ENCODE measurements at regions not wholly inside any gene's neighbourhood (a gene's known extent, or its start where the extent isn't known, plus 50 kb on each side); places are given as distances from the start of the nearest gene placed in this dataset.

GRCh38 chr2:196372276-196372809, 201.0 kb upstream of the STK17B start:
- Histone ChIP-seq H3K9me3 (ENCODE audit: insufficient read depth, low read length) (peaks cover 25% of the 10 kb centered on the region), H3K27me3 (ENCODE audit: insufficient read depth, insufficient read length) (no peaks in the 10 kb centered on the region), H3K4me1 (ENCODE audit: insufficient read depth, insufficient read length) (peaks cover 8% of the 10 kb centered on the region), H3K4me3 (ENCODE audit: insufficient read length, low read depth) (no peak overlapping the region), H3K36me3 (ENCODE audit: insufficient read depth, insufficient read length, low read length) (no peaks in the 10 kb centered on the region), H3K9ac (ENCODE audit: insufficient read length, low read depth) (no peak overlapping the region)
- TF ChIP-seq ZNF274 (IDR thresholded peaks at IDR 0.05; ENCODE audit: low read depth, low read length) (no peak), YY1 (IDR thresholded peaks at IDR 0.05; ENCODE audit: insufficient read depth, insufficient read length) (no peak), SUZ12 (IDR thresholded peaks at IDR 0.05; ENCODE audit: extremely low read depth, insufficient read depth, insufficient read length) (no peak)
- no peak for DNase-seq (ENCODE audit: low read depth, low spot score)

- TF ChIP-seq SUZ12 (IDR thresholded peaks at IDR 0.05; ENCODE audit: extremely low read depth, insufficient read depth, insufficient read length): no peak
- TF ChIP-seq YY1 (IDR thresholded peaks at IDR 0.05; ENCODE audit: insufficient read depth, insufficient read length): no peak
- no peak for TF ChIP-seq ZNF274 (IDR thresholded peaks at IDR 0.05; ENCODE audit: low read depth, low read length)
- Histone ChIP-seq H3K4me1 (ENCODE audit: insufficient read depth, insufficient read length) (peaks cover 8% of the 10 kb centered on the region), H3K9me3 (ENCODE audit: insufficient read depth, low read length) (peaks cover 18% of the 10 kb centered on the region), H3K36me3 (ENCODE audit: insufficient read depth, insufficient read length, low read length) (no peaks in the 10 kb centered on the region), H3K27me3 (ENCODE audit: insufficient read depth, insufficient read length) (no peaks in the 10 kb centered on the region), H3K9ac (ENCODE audit: insufficient read length, low read depth) (no peak overlapping the region), H3K4me3 (ENCODE audit: insufficient read length, low read depth) (no peak overlapping the region)
- DNase-seq (ENCODE audit: low read depth, low spot score): no peak
These were observed 201.7 kb upstream of the STK17B start for GRCh38 chr2:196372811-196373664.

DNA sequence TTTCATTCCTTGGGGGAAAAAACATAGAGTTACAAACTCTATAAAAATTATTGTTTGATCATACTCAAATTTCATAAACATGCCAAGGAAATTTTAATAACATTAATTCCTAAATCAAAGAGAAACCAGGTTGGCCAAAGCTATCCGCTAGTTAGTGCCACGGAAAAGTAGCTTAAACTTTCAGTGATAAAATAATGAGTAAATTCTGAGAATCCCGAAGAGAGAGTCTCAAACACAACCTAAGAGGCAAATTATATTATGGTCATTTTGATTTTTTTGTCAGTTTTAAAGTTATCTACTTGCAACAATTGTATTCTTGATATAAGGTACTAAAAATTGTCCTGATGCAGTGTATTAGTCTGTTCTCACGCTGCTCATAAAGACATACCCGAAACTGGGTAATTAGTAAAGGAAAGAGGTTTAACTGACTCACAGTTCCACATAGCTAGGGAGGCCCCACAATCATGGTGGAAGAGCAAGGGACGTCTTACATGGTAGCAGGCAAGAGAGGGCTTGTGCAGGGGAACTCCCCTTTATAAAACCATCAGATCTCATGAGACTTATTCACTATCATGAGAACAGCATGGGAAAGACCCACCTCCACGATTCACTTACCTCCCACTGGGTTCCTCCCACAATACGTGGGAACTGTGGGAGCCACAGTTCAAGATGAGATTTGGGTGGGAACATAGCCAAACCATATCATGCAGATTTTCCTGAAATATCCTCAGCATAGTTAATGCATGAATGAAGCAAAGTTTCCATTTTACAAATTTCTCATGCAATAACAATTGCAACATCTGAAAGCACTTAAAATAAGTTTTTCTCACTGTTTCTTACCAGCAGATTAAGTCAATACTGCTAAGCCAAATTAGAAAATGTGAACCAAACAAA, 205.9 kb upstream of the STK17B start:
- Histone ChIP-seq H3K4me1 (ENCODE audit: insufficient read depth, insufficient read length) (no peaks in the 10 kb centered on the region), H3K4me3 (ENCODE audit: insufficient read length, low read depth) (no peak overlapping the region), H3K27me3 (ENCODE audit: insufficient read depth, insufficient read length) (no peaks in the 10 kb centered on the region), H3K9me3 (ENCODE audit: insufficient read depth, low read length) (no peaks in the 10 kb centered on the region), H3K36me3 (ENCODE audit: insufficient read depth, insufficient read length, low read length) (no peaks in the 10 kb centered on the region), H3K9ac (ENCODE audit: insufficient read length, low read depth) (no peak overlapping the region)
- DNase-seq (ENCODE audit: low read depth, low spot score): no peak
- TF ChIP-seq YY1 (IDR thresholded peaks at IDR 0.05; ENCODE audit: insufficient read depth, insufficient read length) (no peak), ZNF274 (IDR thresholded peaks at IDR 0.05; ENCODE audit: low read depth, low read length) (no peak), SUZ12 (IDR thresholded peaks at IDR 0.05; ENCODE audit: extremely low read depth, insufficient read depth, insufficient read length) (no peak)

GRCh38 chr2:196379600-196379999, 208.2 kb upstream of the STK17B start:
- Histone ChIP-seq H3K4me3 (ENCODE audit: insufficient read length, low read depth) (no peak overlapping the region), H3K27me3 (ENCODE audit: insufficient read depth, insufficient read length) (no peaks in the 10 kb centered on the region), H3K4me1 (ENCODE audit: insufficient read depth, insufficient read length) (no peaks in the 10 kb centered on the region), H3K36me3 (ENCODE audit: insufficient read depth, insufficient read length, low read length) (no peaks in the 10 kb centered on the region), H3K9ac (ENCODE audit: insufficient read length, low read depth) (no peak overlapping the region), H3K9me3 (ENCODE audit: insufficient read depth, low read length) (no peaks in the 10 kb centered on the region)
- TF ChIP-seq YY1 (IDR thresholded peaks at IDR 0.05; ENCODE audit: insufficient read depth, insufficient read length) (no peak), ZNF274 (IDR thresholded peaks at IDR 0.05; ENCODE audit: low read depth, low read length) (no peak)
- DNase-seq (ENCODE audit: low read depth, low spot score): no peak

DNA sequence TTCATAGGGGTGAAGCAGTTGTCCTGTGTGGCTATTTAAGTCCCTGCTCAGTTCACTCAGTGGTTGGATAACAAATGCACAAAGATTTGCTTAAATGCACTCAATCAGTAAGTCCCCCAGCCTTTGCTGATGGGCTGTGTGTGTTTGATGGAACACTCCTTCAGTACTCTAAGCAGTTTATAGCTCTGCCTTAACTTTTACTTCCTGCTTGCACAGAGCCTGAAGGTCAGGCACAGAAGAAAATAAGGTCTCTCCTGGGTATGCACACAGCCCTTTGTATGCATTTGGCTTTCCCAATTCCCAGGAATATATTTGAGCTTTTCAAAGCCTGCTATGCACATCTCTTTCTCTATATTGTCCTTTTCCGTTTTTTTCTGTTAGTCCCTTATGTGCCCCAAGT, 208.7 kb upstream of the STK17B start:
- Histone ChIP-seq H3K4me3 (ENCODE audit: insufficient read length, low read depth) (no peak overlapping the region), H3K9me3 (ENCODE audit: insufficient read depth, low read length) (no peaks in the 10 kb centered on the region), H3K4me1 (ENCODE audit: insufficient read depth, insufficient read length) (no peaks in the 10 kb centered on the region), H3K9ac (ENCODE audit: insufficient read length, low read depth) (no peak overlapping the region), H3K27me3 (ENCODE audit: insufficient read depth, insufficient read length) (no peaks in the 10 kb centered on the region), H3K36me3 (ENCODE audit: insufficient read depth, insufficient read length, low read length) (no peaks in the 10 kb centered on the region)
- no peak for DNase-seq (ENCODE audit: low read depth, low spot score)
- TF ChIP-seq YY1 (IDR thresholded peaks at IDR 0.05; ENCODE audit: insufficient read depth, insufficient read length) (no peak), ZNF274 (IDR thresholded peaks at IDR 0.05; ENCODE audit: low read depth, low read length) (no peak), SUZ12 (IDR thresholded peaks at IDR 0.05; ENCODE audit: extremely low read depth, insufficient read depth, insufficient read length) (no peak)

DNA sequence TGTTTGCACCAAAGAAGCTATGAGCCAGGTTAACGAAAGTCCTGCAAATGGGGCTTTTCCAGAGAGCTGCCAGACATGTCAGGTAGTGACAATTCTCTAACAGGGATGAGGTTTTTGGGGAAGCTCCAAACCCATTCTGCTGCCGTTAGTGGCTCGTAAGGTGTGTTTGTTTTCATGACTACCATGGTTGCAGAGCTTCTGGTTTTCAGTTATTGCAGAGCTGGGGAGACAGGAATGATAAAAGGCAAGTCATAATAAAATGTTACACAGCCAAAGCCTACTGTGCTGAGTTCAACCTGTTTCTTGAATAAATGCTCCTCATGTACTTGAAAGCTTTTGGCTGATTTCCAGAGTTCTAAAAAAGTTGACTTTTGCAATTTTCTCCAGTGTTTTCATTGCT, 209.2 kb upstream of the STK17B start:
- Histone ChIP-seq H3K27me3 (ENCODE audit: insufficient read depth, insufficient read length) (no peaks in the 10 kb centered on the region), H3K9ac (ENCODE audit: insufficient read length, low read depth) (no peak overlapping the region), H3K4me1 (ENCODE audit: insufficient read depth, insufficient read length) (no peaks in the 10 kb centered on the region), H3K9me3 (ENCODE audit: insufficient read depth, low read length) (no peaks in the 10 kb centered on the region), H3K36me3 (ENCODE audit: insufficient read depth, insufficient read length, low read length) (no peaks in the 10 kb centered on the region), H3K4me3 (ENCODE audit: insufficient read length, low read depth) (no peak overlapping the region)
- no peak for DNase-seq (ENCODE audit: low read depth, low spot score)
- no peak for TF ChIP-seq ZNF274 (IDR thresholded peaks at IDR 0.05; ENCODE audit: low read depth, low read length)

GRCh38 chr2:196381464-196381863, 210.1 kb upstream of the STK17B start:
- Histone ChIP-seq H3K4me3 (ENCODE audit: insufficient read length, low read depth) (no peak overlapping the region), H3K36me3 (ENCODE audit: insufficient read depth, insufficient read length, low read length) (no peaks in the 10 kb centered on the region), H3K4me1 (ENCODE audit: insufficient read depth, insufficient read length) (no peaks in the 10 kb centered on the region), H3K27me3 (ENCODE audit: insufficient read depth, insufficient read length) (no peaks in the 10 kb centered on the region), H3K9me3 (ENCODE audit: insufficient read depth, low read length) (no peaks in the 10 kb centered on the region), H3K9ac (ENCODE audit: insufficient read length, low read depth) (no peak overlapping the region)
- TF ChIP-seq SUZ12 (IDR thresholded peaks at IDR 0.05; ENCODE audit: extremely low read depth, insufficient read depth, insufficient read length) (no peak), ZNF274 (IDR thresholded peaks at IDR 0.05; ENCODE audit: low read depth, low read length) (no peak), YY1 (IDR thresholded peaks at IDR 0.05; ENCODE audit: insufficient read depth, insufficient read length) (no peak)
- no peak for DNase-seq (ENCODE audit: low read depth, low spot score)
